ENCODE measurements at regions not wholly inside any gene's neighbourhood (a gene's known extent, or its start where the extent isn't known, plus 50 kb on each side); places are given as distances from the start of the nearest gene placed in this dataset.

DNA sequence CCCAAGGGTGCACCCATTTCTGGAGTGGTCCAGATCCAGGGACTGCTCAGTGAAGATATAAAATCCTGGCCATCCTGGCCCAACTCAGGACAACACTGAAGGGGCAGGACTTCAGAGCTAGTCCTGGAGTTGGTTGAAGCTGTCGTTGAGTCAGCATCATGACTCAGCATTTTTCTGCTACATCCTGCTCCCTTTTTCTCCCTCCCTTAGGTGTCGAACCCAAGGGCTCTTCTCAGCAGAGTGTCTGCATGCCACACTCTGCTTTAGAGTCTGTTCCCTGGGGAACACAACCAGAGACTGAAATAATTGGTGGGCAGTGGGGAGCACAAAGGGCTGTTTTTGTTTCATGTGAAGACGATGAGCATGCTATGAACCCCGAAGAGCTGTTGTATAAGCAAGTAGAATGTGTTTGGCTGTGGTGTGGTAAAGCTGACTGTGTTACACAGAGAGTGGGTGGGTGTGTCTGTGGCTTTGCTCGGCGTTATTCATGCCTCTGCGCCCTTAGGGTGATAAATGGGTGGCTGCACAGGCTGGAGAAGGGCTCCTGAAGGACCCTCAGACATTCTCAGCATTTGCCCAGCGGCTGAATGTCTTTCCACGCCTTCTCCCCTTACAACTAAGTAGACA is 167.2 kb downstream of the CYYR1 start:
- DNase-seq (peak in 2 of 5 donors; percentile 19 to 30), FAIRE-seq (no peak)
- Histone ChIP-seq H3K9ac (ENCODE audit: low read length in 3 of 3) (no peak overlapping the region), H3K9me3 (ENCODE audit: control insufficient read depth in 2 of 3, insufficient read depth in 1 of 3, low read length in 3 of 3) (no peaks in the 10 kb centered on the region), H3K4me1 (ENCODE audit: control insufficient read depth in 2 of 3, insufficient read depth in 2 of 3, low read depth in 1 of 3, low read length in 3 of 3) (no peaks in the 10 kb centered on the region), H3K27me3 (ENCODE audit: control insufficient read depth, insufficient read depth, low read length) (no peaks in the 10 kb centered on the region), H3K4me3 (ENCODE audit: low read length in 3 of 3) (no peak overlapping the region), H3K36me3 (ENCODE audit: control insufficient read depth in 2 of 3, insufficient read depth in 3 of 3, low read length in 3 of 3) (no peaks in the 10 kb centered on the region), H3K27ac (ENCODE audit: low read depth in 2 of 2, low read length in 2 of 2) (no peak overlapping the region)
- TF ChIP-seq, protein P1, sequence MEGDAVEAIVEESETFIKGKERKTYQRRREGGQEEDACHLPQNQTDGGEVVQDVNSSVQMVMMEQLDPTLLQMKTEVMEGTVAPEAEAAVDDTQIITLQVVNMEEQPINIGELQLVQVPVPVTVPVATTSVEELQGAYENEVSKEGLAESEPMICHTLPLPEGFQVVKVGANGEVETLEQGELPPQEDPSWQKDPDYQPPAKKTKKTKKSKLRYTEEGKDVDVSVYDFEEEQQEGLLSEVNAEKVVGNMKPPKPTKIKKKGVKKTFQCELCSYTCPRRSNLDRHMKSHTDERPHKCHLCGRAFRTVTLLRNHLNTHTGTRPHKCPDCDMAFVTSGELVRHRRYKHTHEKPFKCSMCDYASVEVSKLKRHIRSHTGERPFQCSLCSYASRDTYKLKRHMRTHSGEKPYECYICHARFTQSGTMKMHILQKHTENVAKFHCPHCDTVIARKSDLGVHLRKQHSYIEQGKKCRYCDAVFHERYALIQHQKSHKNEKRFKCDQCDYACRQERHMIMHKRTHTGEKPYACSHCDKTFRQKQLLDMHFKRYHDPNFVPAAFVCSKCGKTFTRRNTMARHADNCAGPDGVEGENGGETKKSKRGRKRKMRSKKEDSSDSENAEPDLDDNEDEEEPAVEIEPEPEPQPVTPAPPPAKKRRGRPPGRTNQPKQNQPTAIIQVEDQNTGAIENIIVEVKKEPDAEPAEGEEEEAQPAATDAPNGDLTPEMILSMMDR (IDR thresholded peaks at IDR 0.05; ENCODE audit: borderline replicate concordance, extremely low read depth, insufficient read depth), result no peak
- intact Hi-C loops (cut with DNase I), result no loop called here

DNA sequence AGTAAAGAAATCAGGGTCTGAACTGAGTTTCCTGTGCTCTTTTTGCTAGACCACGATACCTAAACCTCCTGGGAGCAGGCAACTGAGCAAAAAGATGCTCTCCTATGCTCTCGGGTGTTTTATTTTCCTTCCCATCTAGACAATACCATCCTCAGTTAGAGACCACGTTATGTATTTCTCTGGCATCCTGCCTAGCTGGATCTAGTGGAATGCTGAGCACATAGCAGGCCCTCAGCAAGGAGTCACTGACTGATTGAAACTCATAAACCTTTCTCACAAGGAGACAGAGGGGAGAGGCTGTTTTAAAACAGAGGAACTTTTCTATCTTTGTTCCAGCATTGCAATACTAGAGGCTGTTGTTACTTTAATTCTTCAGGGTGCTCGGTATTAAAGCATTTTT is 168.0 kb downstream of the CYYR1 start:
- Histone ChIP-seq H3K27me3 (ENCODE audit: control insufficient read depth, insufficient read depth, low read length) (no peaks in the 10 kb centered on the region), H3K9me3 (ENCODE audit: control insufficient read depth in 2 of 3, insufficient read depth in 1 of 3, low read length in 3 of 3) (no peaks in the 10 kb centered on the region), H3K4me1 (ENCODE audit: control insufficient read depth in 2 of 3, insufficient read depth in 2 of 3, low read depth in 1 of 3, low read length in 3 of 3) (no peaks in the 10 kb centered on the region), H3K9ac (ENCODE audit: low read length in 3 of 3) (no peak overlapping the region), H3K27ac (ENCODE audit: low read depth in 2 of 2, low read length in 2 of 2) (no peak overlapping the region), H3K4me3 (ENCODE audit: low read length in 3 of 3) (no peak overlapping the region), H3K36me3 (ENCODE audit: control insufficient read depth in 2 of 3, insufficient read depth in 3 of 3, low read length in 3 of 3) (no peaks in the 10 kb centered on the region)
- TF ChIP-seq, protein P1 (IDR thresholded peaks at IDR 0.05; ENCODE audit: borderline replicate concordance, extremely low read depth, insufficient read depth), result no peak
- FAIRE-seq (no peak), DNase-seq (peak in 2 of 5 donors; percentile 14 to 42)
- intact Hi-C loops (cut with DNase I), result no loop called here

DNA sequence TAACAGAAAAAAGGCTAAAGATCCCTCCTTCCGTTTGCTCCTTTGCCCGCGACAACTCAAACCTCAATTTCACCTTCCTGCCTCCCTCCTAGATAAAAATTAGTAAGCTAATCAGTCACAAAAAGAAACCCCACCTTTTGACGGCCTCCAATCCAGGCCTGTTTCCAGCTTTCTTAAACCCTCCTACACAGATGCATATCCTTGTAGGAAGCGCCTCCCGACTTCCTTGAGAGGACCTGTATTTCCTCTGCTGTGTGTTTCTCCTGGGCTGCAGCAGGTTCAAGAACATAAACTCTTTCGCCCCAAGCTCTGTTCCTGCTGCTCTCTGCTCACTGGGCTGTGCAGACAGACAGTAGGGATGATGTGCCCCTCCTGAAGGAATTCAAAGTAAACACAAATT is 168.8 kb downstream of the CYYR1 start:
- intact Hi-C loops (cut with DNase I), result no loop called here
- TF ChIP-seq, protein P1 (IDR thresholded peaks at IDR 0.05; ENCODE audit: borderline replicate concordance, extremely low read depth, insufficient read depth), result no peak
- H3K9me3 ChIP-seq (ENCODE audit: control insufficient read depth in 2 of 3, insufficient read depth in 1 of 3, low read length in 3 of 3), result no peaks in the 10 kb centered on the region
- no peak overlapping the region for H3K9ac ChIP-seq (ENCODE audit: low read length in 3 of 3)
- DNase-seq, result peak in 1 of 5 donors; percentile 16
- H3K4me1 ChIP-seq (ENCODE audit: control insufficient read depth in 2 of 3, insufficient read depth in 2 of 3, low read depth in 1 of 3, low read length in 3 of 3), result no peaks in the 10 kb centered on the region
- no peaks in the 10 kb centered on the region for H3K36me3 ChIP-seq (ENCODE audit: control insufficient read depth in 2 of 3, insufficient read depth in 3 of 3, low read length in 3 of 3)
- no peak overlapping the region for H3K4me3 ChIP-seq (ENCODE audit: low read length in 3 of 3)
- FAIRE-seq, result no peak
- H3K27me3 ChIP-seq (ENCODE audit: control insufficient read depth, insufficient read depth, low read length), result no peaks in the 10 kb centered on the region
- H3K27ac ChIP-seq (ENCODE audit: low read depth in 2 of 2, low read length in 2 of 2), result no peak overlapping the region

DNA sequence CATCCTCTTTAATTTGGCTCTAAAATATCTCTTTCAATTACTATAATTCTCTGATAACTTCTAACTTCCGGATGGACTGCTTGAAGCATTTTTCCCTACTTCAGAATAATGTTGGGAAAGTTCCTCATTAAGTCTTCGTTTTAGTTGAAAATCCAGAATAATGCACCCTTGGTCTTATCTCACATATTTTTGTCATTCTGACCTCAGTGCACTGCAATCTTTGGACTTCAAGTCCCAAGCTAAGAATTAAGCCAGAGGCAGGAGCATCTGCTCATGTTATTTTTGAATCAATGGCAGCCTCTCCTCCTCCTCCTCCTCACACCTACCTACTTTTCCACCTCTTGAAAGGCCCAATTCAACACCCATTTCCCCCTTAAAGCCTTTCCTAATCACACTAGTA is 169.8 kb downstream of the CYYR1 start:
- no peak overlapping the region for H3K4me3 ChIP-seq (ENCODE audit: low read length in 3 of 3)
- TF ChIP-seq, protein P1 (IDR thresholded peaks at IDR 0.05; ENCODE audit: borderline replicate concordance, extremely low read depth, insufficient read depth), result no peak
- H3K4me1 ChIP-seq (ENCODE audit: control insufficient read depth in 2 of 3, insufficient read depth in 2 of 3, low read depth in 1 of 3, low read length in 3 of 3), result no peaks in the 10 kb centered on the region
- no peak for DNase-seq
- no peaks in the 10 kb centered on the region for H3K27me3 ChIP-seq (ENCODE audit: control insufficient read depth, insufficient read depth, low read length)
- H3K9ac ChIP-seq (ENCODE audit: low read length in 3 of 3), result no peak overlapping the region
- no peaks in the 10 kb centered on the region for H3K36me3 ChIP-seq (ENCODE audit: control insufficient read depth in 2 of 3, insufficient read depth in 3 of 3, low read length in 3 of 3)
- FAIRE-seq, result no peak
- H3K27ac ChIP-seq (ENCODE audit: low read depth in 2 of 2, low read length in 2 of 2), result no peak overlapping the region
- H3K9me3 ChIP-seq (ENCODE audit: control insufficient read depth in 2 of 3, insufficient read depth in 1 of 3, low read length in 3 of 3), result no peaks in the 10 kb centered on the region
- intact Hi-C loops (cut with DNase I), result no loop called here

All from kidney (tissue), 13 donors.